ENCODE measurements at regions not wholly inside any gene's neighbourhood (a gene's known extent, or its start where the extent isn't known, plus 50 kb on each side); places are given as distances from the start of the nearest gene placed in this dataset.

DNA sequence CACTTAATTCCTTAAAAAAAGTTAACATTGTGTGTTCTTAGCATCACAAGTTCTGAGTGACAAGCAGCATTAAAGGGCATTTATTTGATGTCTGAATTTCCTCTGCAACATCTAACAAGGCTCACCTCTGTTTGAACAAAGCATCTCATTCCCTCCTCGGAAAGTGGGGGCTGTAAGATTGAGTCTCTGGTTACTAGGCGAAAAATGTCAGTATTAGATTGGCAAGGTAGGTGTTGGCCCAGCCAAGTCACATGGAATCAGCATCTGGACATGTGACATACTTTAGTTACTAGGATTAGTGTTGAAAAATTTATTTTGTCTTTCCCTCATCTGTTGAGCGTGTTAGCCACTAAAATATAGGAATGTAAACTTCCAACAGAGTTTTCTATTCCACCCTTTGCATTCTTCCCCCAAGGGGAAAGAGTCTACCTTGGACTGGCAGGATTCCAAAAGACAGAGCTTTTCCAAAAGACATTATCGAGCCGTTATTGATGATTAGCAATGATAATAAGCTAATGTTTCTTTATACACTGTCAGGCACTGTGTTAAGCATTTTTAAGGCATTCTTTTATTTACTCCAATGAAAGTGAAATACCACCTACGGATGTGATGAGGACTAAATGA is 194.9 kb upstream of the BTG1 start:
- H3K9me3 Mint-ChIP-seq: no peaks in the 10 kb centered on the region
- no peak for DNase-seq
- peak overlapping the region; percentile 40 for H3K4me3 Mint-ChIP-seq
- peaks cover 17% of the 10 kb centered on the region for H3K4me1 Mint-ChIP-seq (ENCODE audit: low read depth)
- H3K27me3 Mint-ChIP-seq (ENCODE audit: low read depth): no peaks in the 10 kb centered on the region
- ATAC-seq: no peak
- no peaks in the 10 kb centered on the region for H3K36me3 Mint-ChIP-seq (ENCODE audit: insufficient read depth)

- DNase-seq: no peak
- no peak overlapping the region for H3K4me3 Mint-ChIP-seq
- no peaks in the 10 kb centered on the region for H3K9me3 Mint-ChIP-seq
- no peak for ATAC-seq
- H3K36me3 Mint-ChIP-seq (ENCODE audit: insufficient read depth): no peaks in the 10 kb centered on the region
- peaks cover 17% of the 10 kb centered on the region for H3K4me1 Mint-ChIP-seq (ENCODE audit: low read depth)
- H3K27me3 Mint-ChIP-seq (ENCODE audit: low read depth): no peaks in the 10 kb centered on the region
Measured at GRCh38 chr12:92340003-92340402, 194.4 kb upstream of the BTG1 start.

- H3K36me3 Mint-ChIP-seq (ENCODE audit: insufficient read depth): no peaks in the 10 kb centered on the region
- ATAC-seq (no peak), DNase-seq (no peak)
- peaks cover 21% of the 10 kb centered on the region for H3K4me1 Mint-ChIP-seq (ENCODE audit: low read depth)
- no peak overlapping the region for H3K4me3 Mint-ChIP-seq
- no peaks in the 10 kb centered on the region for H3K9me3 Mint-ChIP-seq
- no peaks in the 10 kb centered on the region for H3K27me3 Mint-ChIP-seq (ENCODE audit: low read depth)
Measured at GRCh38 chr12:92339198-92339821, 193.7 kb upstream of the BTG1 start.

- H3K27me3 Mint-ChIP-seq (ENCODE audit: low read depth): no peaks in the 10 kb centered on the region
- H3K9me3 Mint-ChIP-seq: no peaks in the 10 kb centered on the region
- no peaks in the 10 kb centered on the region for H3K36me3 Mint-ChIP-seq (ENCODE audit: insufficient read depth)
- no peak for ATAC-seq
- DNase-seq: no peak
- peaks cover 26% of the 10 kb centered on the region for H3K4me1 Mint-ChIP-seq (ENCODE audit: low read depth)
- no peak overlapping the region for H3K4me3 Mint-ChIP-seq
Measured at GRCh38 chr12:92338671-92339070, 193.0 kb upstream of the BTG1 start.

- no peaks in the 10 kb centered on the region for H3K9me3 Mint-ChIP-seq
- ATAC-seq: no peak
Measured at GRCh38 chr12:92338102-92338501, 192.5 kb upstream of the BTG1 start.

GRCh38 chr12:92337128-92337527 is 191.5 kb upstream of the BTG1 start:
- Mint-ChIP-seq H3K27me3 (ENCODE audit: low read depth) (no peaks in the 10 kb centered on the region), H3K9me3 (no peaks in the 10 kb centered on the region), H3K4me1 (ENCODE audit: low read depth) (peaks cover 41% of the 10 kb centered on the region), H3K4me3 (no peak overlapping the region), H3K36me3 (ENCODE audit: insufficient read depth) (no peaks in the 10 kb centered on the region)
- DNase-seq: no peak
- no peak for ATAC-seq

More at GRCh38 chr12:92338102-92338501, 192.5 kb upstream of the BTG1 start:
- no peaks in the 10 kb centered on the region for H3K27me3 Mint-ChIP-seq (ENCODE audit: low read depth)
- H3K36me3 Mint-ChIP-seq (ENCODE audit: insufficient read depth): no peaks in the 10 kb centered on the region
- no peak overlapping the region for H3K4me3 Mint-ChIP-seq
- peaks cover 31% of the 10 kb centered on the region for H3K4me1 Mint-ChIP-seq (ENCODE audit: low read depth)
- no peak for DNase-seq

GRCh38 chr12:92336641-92337040 is 191.0 kb upstream of the BTG1 start:
- DNase-seq (no peak), ATAC-seq (no peak)
- H3K36me3 Mint-ChIP-seq (ENCODE audit: insufficient read depth): no peaks in the 10 kb centered on the region
- no peaks in the 10 kb centered on the region for H3K27me3 Mint-ChIP-seq (ENCODE audit: low read depth)
- no peaks in the 10 kb centered on the region for H3K9me3 Mint-ChIP-seq
- no peak overlapping the region for H3K4me3 Mint-ChIP-seq
- H3K4me1 Mint-ChIP-seq (ENCODE audit: low read depth): peaks cover 43% of the 10 kb centered on the region

- no peak overlapping the region for H3K4me3 Mint-ChIP-seq
- no peak for DNase-seq
- peaks cover 36% of the 10 kb centered on the region for H3K4me1 Mint-ChIP-seq (ENCODE audit: low read depth)
- no peaks in the 10 kb centered on the region for H3K27me3 Mint-ChIP-seq (ENCODE audit: low read depth)
- no peaks in the 10 kb centered on the region for H3K36me3 Mint-ChIP-seq (ENCODE audit: insufficient read depth)
- no peaks in the 10 kb centered on the region for H3K9me3 Mint-ChIP-seq
- no peak for ATAC-seq
Measured at GRCh38 chr12:92335831-92336230, 190.2 kb upstream of the BTG1 start.

DNA sequence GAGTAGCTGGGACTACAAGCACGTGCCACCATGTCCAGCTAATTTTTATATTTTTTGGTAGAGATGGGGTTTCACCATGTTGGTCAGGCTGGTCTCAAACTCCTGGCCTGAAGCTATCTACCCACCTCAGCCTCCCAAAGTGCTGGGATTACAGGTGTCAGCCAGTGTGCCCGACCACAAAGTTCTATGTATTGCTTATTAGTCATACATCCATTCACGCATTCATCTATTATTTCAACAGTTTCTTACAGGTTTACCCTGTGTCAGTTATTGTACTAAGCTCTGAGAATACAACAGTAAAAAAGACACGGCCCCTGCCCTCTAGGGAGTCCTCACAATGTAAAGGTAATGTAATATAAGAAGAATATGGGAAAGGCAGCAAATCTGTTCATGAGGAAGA is 188.9 kb upstream of the BTG1 start:
- Mint-ChIP-seq H3K27me3 (ENCODE audit: low read depth) (no peaks in the 10 kb centered on the region), H3K9me3 (no peaks in the 10 kb centered on the region), H3K4me1 (ENCODE audit: low read depth) (peaks cover 30% of the 10 kb centered on the region), H3K36me3 (ENCODE audit: insufficient read depth) (no peaks in the 10 kb centered on the region), H3K4me3 (no peak overlapping the region)
- DNase-seq (no peak), ATAC-seq (no peak)

DNA sequence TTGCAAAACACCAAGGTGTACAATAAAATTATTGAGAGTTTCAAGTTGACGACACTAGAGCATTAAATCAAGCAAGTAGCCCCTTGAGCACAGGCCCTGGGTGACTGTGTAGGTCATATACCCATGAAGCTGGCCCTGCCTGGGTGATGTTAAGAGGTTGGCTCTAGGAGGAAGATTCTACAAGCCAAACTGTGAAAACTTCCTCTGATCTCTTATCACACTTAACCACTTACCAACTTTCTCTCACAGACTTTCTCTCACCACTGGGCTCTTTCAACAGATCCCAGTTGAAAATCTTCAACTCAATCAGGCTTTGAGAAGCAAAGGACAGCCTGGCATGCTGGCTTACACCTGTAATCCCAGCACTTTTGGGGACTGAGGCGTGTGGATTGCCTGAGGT is 186.9 kb upstream of the BTG1 start:
- Mint-ChIP-seq H3K4me3 (no peak overlapping the region), H3K4me1 (ENCODE audit: low read depth) (peaks cover 34% of the 10 kb centered on the region), H3K9me3 (no peaks in the 10 kb centered on the region), H3K27me3 (ENCODE audit: low read depth) (no peaks in the 10 kb centered on the region), H3K36me3 (ENCODE audit: insufficient read depth) (no peaks in the 10 kb centered on the region)
- ATAC-seq (no peak), DNase-seq (no peak)

DNA sequence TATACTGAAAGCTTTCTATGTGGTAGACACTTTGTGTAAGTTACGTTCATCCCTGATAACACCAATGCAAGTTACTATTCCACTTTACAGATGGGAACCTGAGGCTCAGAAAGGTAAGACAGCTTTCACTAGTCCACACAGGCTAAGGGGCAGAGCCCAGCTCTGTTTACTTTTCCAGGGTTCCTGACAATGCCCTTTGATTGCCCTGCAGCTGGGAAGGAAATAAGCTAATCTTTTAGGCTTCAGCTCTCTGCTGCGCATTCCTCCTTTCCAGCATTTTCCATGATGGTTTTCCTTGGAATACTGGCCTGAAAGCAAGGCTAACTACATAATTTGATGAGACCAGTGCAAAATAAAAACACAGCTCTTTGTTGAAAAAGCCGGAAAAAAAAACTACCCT is 185.7 kb upstream of the BTG1 start:
- Mint-ChIP-seq H3K4me1 (ENCODE audit: low read depth) (peaks cover 39% of the 10 kb centered on the region), H3K27me3 (ENCODE audit: low read depth) (no peaks in the 10 kb centered on the region), H3K9me3 (no peaks in the 10 kb centered on the region), H3K4me3 (no peak overlapping the region), H3K36me3 (ENCODE audit: insufficient read depth) (no peaks in the 10 kb centered on the region)
- ATAC-seq: no peak
- no peak for DNase-seq

GRCh38 chr12:92330654-92331053 is 185.0 kb upstream of the BTG1 start:
- no peak for DNase-seq
- H3K9me3 Mint-ChIP-seq: no peaks in the 10 kb centered on the region
- ATAC-seq: no peak
- peaks cover 45% of the 10 kb centered on the region for H3K4me1 Mint-ChIP-seq (ENCODE audit: low read depth)
- no peaks in the 10 kb centered on the region for H3K27me3 Mint-ChIP-seq (ENCODE audit: low read depth)
- no peak overlapping the region for H3K4me3 Mint-ChIP-seq
- no peaks in the 10 kb centered on the region for H3K36me3 Mint-ChIP-seq (ENCODE audit: insufficient read depth)

DNA sequence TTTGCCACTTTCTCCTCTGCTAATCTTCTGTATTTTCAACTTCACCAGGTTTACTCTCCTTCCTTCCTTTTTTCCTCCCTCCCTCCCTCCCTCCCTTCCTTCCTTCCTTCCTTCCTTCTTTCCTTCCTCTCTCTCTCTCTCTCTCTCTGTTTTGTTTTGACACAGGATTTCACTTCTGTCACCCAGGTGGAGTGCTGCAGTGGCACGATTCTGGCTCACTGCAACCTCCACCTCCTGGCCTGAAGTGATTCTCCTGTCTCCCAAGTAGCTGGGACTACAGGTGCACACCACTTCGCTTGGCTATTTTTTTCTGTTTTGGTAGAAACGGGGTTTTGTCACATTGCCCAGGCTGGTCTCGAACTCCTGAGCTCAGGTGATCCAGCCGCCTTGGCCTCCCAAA is 181.2 kb upstream of the BTG1 start:
- Mint-ChIP-seq H3K36me3 (ENCODE audit: insufficient read depth) (no peaks in the 10 kb centered on the region), H3K27me3 (ENCODE audit: low read depth) (no peaks in the 10 kb centered on the region), H3K4me1 (ENCODE audit: low read depth) (peaks cover 33% of the 10 kb centered on the region), H3K9me3 (peaks cover 14% of the 10 kb centered on the region), H3K4me3 (no peak overlapping the region)
- no peak for ATAC-seq
- DNase-seq: no peak

DNA sequence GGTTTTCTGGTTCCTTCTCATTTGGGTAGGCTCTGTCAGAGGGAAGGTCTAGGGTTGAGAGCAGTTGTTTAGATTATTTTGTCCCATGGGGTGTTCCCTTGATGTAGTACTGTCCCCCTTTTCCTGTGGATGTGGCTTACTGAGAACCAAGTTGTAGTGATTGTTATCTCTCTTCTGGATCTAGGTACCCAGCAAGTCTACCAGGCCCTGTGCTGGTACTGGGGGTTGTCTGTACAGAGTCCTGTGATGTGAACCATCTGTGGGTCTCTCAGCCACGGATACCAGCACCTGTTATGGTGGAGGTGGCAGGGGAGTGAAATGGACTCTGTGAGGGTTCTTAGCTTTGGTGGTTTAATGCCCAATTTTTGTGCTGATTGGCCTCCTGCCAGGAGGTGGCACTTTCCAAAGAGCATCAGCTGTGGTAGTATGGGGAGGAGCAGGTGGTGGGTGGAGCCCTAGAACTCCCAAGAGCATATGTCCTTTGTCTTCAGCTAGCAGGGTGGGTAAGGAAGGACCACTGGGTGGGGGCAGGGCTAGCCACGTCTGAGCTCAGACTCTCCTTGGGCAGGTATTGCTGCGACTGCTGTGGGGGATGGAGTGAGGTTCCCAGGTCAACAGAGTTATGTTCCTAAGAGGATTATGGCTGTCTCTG is 179.3 kb upstream of the BTG1 start:
- no peak overlapping the region for H3K4me3 Mint-ChIP-seq
- peaks cover 37% of the 10 kb centered on the region for H3K4me1 Mint-ChIP-seq (ENCODE audit: low read depth)
- DNase-seq (no peak), ATAC-seq (no peak)
- H3K27me3 Mint-ChIP-seq (ENCODE audit: low read depth): no peaks in the 10 kb centered on the region
- peaks cover 21% of the 10 kb centered on the region for H3K9me3 Mint-ChIP-seq
- H3K36me3 Mint-ChIP-seq (ENCODE audit: insufficient read depth): no peaks in the 10 kb centered on the region

GRCh38 chr12:92312463-92312964 is 166.9 kb upstream of the BTG1 start:
- ATAC-seq: no peak
- H3K4me3 Mint-ChIP-seq: no peak overlapping the region

More at GRCh38 chr12:92312463-92312964, 166.9 kb upstream of the BTG1 start:
- no peak for DNase-seq
- H3K4me1 Mint-ChIP-seq (ENCODE audit: low read depth): peaks cover 6% of the 10 kb centered on the region
- H3K9me3 Mint-ChIP-seq: no peaks in the 10 kb centered on the region
- H3K36me3 Mint-ChIP-seq (ENCODE audit: insufficient read depth): no peaks in the 10 kb centered on the region
- no peaks in the 10 kb centered on the region for H3K27me3 Mint-ChIP-seq (ENCODE audit: low read depth)

Data from activated T-cell treated with anti-CD3 and anti-CD28 coated beads, Interleukin-2, amount 50 U/mL, for 4 hours (primary cell).